HG03457 (cell line): ENCODE measurements at regions not wholly inside any gene's neighbourhood (a gene's known extent, or its start where the extent isn't known, plus 50 kb on each side); places are given as distances from the start of the nearest gene placed in this dataset.
"Not testable (repeated sequence)": the region's sequence is repeated elsewhere in the genome, so short reads cannot be mapped to it uniquely, and the experiment has no call there.

Source experiments
- ATAC-seq: cut with Tn5 transposase; IDR thresholded peaks from one replicate; pipeline ENCODE4 v1.9.1; 2021; ENCODE audit warnings: moderate number of reproducible peaks; ENCODE audit not compliant: unreplicated experiment

GRCh38 chr21:13827201-13827600, 217.6 kb downstream of the POTED start:
- no peak for ATAC-seq

GRCh38 chr21:13826511-13826910, 216.9 kb downstream of the POTED start:
- ATAC-seq = not testable (repeated sequence)

GRCh38 chr21:13825218-13825778, 215.7 kb downstream of the POTED start:
- ATAC-seq = not testable (repeated sequence)

GRCh38 chr21:13820286-13820685, 210.7 kb downstream of the POTED start:
- not testable (repeated sequence) for ATAC-seq

GRCh38 chr21:13812191-13812590, 202.6 kb downstream of the POTED start:
- ATAC-seq = not testable (repeated sequence)

GRCh38 chr21:13810559-13810958, 201.0 kb downstream of the POTED start:
- ATAC-seq = not testable (repeated sequence)

GRCh38 chr21:13806444-13806843, 196.9 kb downstream of the POTED start:
- not testable (repeated sequence) for ATAC-seq

GRCh38 chr21:13802757-13803156, 193.2 kb downstream of the POTED start:
- ATAC-seq = not testable (repeated sequence)
